HG03575 (cell line): ENCODE measurements at regions not wholly inside any gene's neighbourhood (a gene's known extent, or its start where the extent isn't known, plus 50 kb on each side); places are given as distances from the start of the nearest gene placed in this dataset.

ENCODE experiments used
- ATAC-seq: cut with Tn5 transposase; IDR thresholded peaks from one replicate; pipeline ENCODE4 v1.9.1; 2021; ENCODE audit not compliant: unreplicated experiment, insufficient number of reproducible peaks, low FRiP score; ENCODE audit errors: extremely low read depth

DNA sequence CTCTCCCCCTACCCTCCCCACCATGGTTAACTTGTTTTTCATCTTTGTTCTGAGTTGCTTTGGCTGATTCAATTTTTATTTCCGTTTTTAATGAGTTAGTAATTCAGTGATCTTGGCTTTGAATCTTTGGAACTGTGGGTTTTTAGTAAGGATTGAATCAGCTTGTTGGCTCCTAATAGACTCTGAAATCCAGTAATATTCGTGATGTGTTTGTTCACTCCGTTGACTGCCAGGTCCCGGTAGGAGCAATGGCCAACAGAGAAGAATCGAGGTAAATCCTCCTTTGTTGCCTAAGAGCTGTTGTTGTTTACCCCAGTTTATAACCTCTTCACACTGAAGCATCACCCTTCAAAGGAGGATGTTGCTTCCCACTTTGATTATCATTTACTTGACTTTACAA is 92.7 kb downstream of the PCSK1 start:
- no peak for ATAC-seq

GRCh38 chr5:96339862-96340261 is 93.2 kb downstream of the PCSK1 start:
- ATAC-seq: no peak

DNA sequence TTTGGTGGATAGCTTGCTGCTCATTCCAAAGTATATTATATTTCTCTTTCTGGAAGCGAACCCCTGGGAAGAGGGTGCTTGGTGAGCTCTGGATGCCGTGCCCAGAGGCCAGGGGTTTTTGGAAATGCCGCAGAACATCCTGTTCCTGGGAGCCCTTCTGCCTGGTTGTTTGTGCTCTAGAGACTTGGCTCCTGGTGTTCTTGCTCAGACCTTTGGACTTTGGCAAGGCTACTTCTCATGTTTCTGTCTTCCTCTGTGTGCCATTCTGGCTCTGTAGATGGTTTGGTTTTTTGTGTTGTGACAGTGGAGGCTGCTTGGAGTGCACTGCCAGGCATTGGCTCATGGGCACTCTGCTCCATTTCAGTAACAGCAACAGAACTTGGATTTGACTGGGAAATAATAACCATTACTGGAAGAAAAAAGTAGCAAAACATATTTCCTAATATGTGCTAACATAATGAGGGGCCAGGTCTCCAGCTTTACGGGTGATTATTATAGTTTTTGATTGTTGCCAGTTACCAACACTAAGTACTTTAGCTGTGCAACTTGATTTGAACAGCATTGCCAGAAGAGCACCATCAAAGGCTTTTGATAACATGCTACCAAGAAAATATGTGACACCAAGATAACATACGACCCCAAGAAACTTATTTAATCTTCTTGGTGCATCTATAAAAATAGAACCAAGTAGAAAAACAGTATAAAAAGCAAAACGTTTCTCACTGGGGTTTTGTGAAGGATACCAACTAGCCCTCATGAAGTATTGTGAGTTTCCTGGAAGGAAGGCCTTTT is 94.2 kb downstream of the PCSK1 start:
- ATAC-seq: no peak

DNA sequence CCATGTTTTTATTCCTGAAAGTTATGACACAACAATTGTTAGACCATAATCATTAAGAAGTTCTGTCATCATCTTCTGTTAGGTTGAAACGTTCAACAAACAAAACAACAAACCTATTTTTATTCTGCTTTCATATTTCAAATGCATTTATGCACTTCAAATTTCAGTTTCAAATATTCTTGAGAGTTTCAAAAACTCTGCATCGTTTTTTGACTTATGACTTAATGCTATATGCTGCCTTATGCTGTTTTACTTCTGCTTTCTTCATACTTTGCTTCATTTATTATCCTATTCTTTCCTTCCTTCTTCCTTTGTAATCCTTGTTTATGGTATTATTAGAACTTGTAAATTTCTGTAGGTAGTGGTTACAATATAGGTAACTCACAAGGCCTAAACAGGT is 95.0 kb downstream of the PCSK1 start:
- peak; percentile 39 for ATAC-seq

- ATAC-seq: no peak
These were observed 95.8 kb downstream of the PCSK1 start for GRCh38 chr5:96337048-96337781.

DNA sequence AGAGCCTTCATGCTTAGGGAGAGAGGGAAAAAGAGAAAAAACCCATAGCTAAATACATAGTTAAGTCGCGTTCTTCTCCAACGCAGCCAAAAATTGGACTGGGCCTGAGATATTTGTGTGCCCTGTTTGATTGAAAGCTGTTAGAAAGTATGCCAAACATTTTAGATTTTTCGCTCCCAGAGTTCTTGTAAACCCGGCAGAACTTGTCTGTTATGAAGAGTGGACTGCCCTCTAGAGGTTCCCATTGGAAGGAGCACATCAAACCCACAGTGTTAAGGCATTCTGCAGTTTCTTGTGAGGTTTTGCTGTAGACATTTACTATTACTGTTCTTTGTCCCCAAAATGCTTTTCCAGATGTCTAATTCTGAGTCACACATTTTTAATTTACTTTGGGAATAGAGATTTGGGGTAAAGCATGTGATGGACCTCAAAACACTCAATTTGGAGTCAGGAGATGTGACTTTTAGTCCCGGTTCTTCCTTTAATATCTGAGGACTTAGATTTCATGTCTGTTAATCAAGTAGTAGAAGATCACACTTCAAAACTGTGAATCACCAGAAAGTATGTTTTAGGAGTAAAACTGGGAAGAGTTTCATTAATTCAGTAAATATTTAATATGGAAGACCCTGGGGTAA is 96.6 kb downstream of the PCSK1 start:
- peak; percentile 36 for ATAC-seq

- no peak for ATAC-seq
These were observed 97.2 kb downstream of the PCSK1 start for GRCh38 chr5:96335873-96336272.

GRCh38 chr5:96333391-96333790 is 99.7 kb downstream of the PCSK1 start:
- ATAC-seq: no peak

GRCh38 chr5:96332535-96333366 is 100.3 kb downstream of the PCSK1 start:
- no peak for ATAC-seq

GRCh38 chr5:96331681-96332361 is 101.2 kb downstream of the PCSK1 start:
- ATAC-seq: no peak

DNA sequence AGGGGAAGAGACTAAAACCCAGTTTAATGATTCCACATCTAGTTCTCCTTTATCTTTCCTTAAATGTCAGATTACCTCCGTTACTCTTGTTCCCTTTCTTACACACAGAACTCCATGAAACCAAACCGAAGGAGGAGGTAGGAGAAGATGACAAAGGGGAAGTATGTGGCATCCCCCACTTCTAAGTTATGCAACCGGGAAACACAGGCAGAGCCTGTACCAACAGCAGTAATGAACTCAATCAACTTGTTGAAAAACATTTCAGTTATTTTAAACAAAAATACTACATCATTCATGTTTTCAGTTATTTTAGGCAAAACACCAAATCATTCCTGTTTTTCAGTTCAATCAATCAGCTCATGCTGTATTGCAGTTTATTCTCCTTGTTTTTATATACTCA is 101.8 kb downstream of the PCSK1 start:
- no peak for ATAC-seq

- ATAC-seq: no peak
These were observed 102.4 kb downstream of the PCSK1 start for GRCh38 chr5:96330530-96331140.

GRCh38 chr5:96329886-96330529 is 103.0 kb downstream of the PCSK1 start:
- no peak for ATAC-seq

- ATAC-seq: no peak
These were observed 103.8 kb downstream of the PCSK1 start for GRCh38 chr5:96329289-96329688.

GRCh38 chr5:96327722-96328121 is 105.3 kb downstream of the PCSK1 start:
- ATAC-seq: no peak

- peak; percentile 57 for ATAC-seq
These were observed 106.1 kb downstream of the PCSK1 start for GRCh38 chr5:96326902-96327301.

DNA sequence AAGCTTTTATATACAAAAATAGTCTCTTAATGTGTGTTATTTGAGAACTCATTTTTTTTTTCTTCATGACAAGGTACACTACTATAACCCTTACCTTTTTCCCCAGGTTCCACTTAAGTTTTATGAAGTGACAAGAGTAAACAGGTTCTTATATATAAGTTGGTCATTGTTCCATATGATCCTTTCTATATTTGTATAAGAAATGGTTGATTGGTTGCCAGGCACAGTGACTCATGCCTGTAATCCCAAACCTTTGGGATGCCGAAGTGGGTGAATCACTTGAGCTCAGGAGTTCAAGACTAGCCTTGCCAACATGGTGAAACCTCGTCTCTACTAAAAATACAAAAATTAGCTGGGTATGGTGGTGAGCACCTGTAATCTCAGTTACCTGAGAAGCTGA is 108.3 kb downstream of the PCSK1 start:
- ATAC-seq: no peak

DNA sequence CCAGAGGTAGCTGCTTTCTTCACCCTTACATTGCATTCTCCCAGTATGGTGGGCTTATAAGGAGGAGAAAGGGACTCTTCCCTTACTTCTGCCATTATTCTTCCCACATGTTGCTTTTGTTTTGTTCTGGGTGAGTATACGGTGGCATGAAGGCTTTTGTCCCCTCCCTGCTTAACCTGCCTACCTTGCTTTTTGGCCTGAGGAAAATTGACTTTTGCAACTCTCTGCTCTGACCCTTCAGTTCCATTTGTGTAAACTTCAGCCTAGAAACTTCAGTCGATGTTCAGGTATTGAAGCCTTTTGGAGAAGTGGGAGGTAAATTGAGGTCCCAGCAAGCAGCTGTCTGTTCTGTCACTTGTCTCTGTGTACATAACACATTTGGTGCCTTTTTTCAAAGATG is 110.2 kb downstream of the PCSK1 start:
- ATAC-seq: no peak
